NCI-H2196 (cell line): ENCODE measurements at regions not wholly inside any gene's neighbourhood (a gene's known extent, or its start where the extent isn't known, plus 50 kb on each side); places are given as distances from the start of the nearest gene placed in this dataset.
"Not testable (repeated sequence)": the region's sequence is repeated elsewhere in the genome, so short reads cannot be mapped to it uniquely, and the experiment has no call there.

Experiments used
- DNase-seq: peaks from one replicate; lab custom pipeline; 2025; ENCODE audit not compliant: unreplicated experiment; lab: John Stamatoyannopoulos, UW

DNA sequence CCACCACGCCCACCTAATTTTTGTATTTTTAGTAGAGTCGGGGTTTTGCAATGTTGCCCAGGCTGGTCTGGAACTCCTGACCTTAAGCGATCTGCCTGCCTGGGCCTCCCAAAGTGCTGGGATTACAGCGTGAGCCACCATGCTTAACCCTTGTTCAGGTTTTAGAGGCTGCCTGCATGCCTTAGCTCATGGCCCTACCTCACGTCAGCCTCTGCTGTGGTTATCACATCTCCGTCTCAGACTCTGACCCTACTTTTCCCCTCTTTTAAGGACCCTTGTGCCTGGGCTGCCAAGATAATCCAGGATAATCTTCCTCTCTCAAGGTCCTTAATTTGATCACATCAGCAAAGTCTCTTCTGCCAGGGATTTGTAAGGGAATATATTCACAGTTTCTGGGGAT lies 98.2 kb upstream of the PMAIP1 start:
- DNase-seq: no peak

- no peak for DNase-seq
These were observed 98.9 kb upstream of the PMAIP1 start for GRCh38 chr18:59800897-59801296.

DNA sequence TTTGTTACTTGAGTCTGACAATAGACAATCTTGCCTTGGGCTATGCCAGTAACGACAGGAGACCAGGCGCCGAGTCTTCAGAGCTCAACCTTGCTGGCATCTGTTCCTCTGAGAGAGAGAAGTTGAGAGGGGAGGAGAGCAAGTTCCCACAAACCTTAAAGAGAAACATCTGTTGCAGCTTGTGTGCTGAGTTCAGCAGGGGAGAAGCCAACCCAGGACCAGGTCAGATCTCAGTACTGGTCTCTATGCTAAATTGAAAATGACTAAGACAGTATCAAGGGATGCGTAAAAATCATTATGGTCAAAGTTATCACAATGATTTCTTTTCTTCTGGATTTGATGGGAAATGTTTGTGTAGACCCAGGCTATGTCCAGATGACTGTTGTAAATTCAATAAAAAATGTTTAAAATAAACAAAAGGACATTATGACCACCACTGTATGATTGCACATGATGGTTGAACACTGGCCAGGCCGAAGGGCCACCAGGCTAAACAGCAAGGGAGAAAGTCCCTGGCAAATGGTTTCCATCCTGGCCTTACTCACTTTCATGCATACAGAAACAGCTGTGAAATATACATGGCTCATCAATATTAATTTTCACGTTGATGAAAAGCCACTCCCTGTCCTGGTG lies 100.3 kb upstream of the PMAIP1 start:
- no peak for DNase-seq

DNA sequence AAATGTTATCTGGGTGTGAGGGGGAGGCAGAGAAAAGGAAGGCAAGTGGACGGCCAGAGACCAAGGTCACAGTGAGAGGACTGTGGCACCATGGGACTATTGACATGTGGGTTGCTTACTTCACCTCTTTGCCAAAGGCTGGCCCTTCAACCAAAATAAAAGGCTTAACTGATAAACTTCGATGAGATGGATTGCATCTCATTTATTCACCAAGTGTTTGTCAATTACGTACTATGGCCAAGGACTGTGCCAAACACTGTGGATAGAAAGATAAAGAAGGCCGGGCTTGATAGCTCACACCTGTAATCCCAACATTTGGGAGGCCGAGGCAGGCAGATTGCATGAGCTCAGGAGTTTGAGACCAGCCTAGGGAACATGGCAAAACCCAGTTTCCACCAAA lies 98.7 kb upstream of the CCBE1 start:
- no peak for DNase-seq

GRCh38 chr18:59792353-59792752 lies 95.1 kb upstream of the CCBE1 start:
- no peak for DNase-seq

DNA sequence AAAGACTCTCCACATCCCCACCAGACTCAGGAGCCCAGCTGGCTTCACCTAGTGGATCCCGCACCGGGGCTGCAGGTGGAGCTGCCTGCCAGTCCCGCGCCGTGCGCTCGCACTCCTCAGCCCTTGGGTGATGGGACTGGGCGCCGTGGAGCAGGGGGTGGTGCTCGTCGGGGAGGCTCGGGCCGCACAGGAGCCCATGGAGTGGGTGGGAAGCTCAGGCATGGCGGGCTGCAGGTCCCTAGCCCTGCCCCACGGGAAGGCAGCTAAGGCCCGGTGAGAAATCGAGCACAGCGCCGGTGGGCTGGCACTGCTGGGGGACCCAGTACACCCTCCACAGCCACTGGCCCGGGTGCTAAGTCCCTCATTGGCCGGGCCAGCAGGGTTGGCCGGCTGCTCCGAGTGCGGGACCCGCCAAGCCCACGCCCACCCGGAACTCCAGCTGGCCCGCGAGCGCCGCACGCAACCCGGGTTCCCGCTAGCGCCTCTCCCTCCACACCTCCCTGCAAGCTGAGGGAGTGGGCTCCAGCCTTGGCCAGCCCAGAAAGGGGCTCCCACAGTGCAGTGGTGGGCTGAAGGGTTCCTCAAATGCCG lies 93.2 kb upstream of the CCBE1 start:
- not testable (repeated sequence) for DNase-seq

DNA sequence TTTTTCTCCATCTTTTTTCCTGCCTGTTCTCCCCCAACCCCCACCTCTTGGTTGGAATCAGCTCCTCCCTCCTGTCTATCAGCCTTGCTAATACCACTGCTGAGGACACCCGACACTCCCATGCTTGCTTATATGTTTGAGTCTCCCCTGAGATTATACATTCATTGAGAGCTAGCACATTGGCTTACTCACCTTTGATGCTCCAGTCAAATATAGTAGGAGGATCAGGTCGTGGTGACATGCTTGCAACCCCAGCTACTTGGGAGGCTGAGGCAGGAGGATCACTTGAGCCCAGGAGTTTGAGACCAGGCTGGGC lies 91.5 kb upstream of the CCBE1 start:
- DNase-seq: no peak

DNA sequence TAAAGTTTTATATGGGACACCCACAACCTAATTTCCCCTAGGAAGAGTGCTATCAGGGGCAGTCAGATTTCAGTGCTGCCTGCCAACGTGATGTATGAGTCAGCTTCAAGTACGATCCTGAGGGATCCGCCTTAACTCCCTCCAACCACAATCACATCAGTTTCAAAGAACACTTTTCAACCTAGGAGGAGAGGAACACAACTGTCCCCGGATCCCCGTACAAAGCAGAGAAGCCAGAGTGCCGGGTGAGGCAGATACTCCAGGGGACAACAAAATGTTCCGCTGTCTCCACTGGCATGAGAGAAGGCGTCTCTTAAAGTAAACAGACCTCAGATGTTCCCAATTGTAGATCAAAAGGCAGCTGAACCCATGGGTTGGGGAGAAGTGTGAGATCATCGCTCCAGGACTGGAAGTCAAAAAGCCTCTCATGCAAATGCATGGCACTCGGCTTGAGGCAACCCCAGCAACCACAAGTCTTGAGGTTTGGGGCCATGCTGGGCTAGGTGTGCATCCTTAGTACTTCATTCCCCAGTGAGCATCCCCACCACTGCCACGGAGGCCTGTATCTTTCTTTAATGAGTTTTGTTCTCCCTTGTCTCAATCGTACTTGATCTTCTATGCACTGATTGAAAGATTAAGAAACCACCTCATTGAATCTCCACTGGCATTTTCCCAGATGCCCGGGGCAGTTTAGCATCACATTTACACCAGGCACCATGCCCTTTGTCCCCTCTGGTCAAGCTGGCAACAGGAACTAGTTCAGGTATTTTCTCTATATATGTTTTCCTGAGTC lies 91.0 kb upstream of the CCBE1 start:
- DNase-seq: no peak

DNA sequence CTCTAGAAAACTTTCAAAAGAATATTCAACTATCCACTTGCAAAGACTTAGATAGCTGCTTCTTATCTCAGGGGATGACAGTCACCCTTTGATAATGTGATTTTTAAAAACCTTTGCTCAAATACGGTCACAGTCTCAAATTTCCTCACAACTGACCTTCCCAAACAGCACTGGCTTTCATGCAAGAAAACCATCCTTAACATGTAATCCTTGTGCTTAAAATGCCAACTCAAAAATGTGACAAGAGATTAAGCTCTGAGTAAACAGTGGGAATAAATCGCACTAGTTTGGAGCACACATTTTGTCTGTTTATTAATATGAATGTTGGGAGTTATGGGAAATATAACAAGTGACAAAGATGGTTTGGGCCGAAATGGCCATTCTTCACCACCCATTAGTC lies 87.5 kb upstream of the CCBE1 start:
- no peak for DNase-seq

DNA sequence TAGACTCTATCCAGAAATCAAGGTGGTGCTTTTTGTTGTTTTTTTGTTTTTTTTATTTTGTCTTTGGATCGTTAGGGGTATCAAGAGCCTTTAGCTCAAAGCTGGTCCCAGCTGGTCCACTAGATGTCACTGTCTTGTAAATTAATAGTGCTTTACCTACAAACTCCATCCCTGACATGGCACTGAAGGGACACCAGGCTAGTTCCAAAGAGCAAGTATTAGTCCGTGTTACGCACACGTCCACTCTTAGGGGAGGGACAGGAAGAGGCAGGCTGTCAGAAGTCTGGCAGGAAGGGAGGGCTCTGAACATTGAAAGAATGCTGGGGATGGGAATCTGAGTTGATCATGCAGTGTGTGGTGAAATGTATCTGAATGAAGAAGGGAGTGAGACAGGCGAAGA lies 85.9 kb upstream of the CCBE1 start:
- peak; percentile 39 for DNase-seq

- no peak for DNase-seq
These were observed 82.8 kb upstream of the CCBE1 start for GRCh38 chr18:59779979-59780378.

- DNase-seq: no peak
These were observed 81.2 kb upstream of the CCBE1 start for GRCh38 chr18:59778434-59778833.

DNA sequence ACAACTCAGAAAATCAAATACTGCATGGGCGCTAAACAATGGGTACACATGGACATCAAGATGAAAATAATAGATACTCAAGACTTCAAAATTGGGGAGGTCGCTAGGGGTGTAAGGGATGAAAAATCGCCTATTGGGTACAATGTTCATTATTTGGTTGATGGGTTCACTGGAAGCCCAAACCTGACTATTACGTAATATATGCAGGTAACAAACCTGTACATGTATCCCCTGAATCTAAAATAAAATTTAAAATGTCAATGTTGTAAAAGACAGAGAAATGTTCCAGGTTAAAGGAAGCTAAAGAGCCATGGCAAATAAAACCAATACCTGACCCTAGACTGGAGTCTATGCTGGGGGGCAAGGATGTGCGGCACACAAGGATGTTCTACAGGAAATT lies 80.4 kb upstream of the CCBE1 start:
- DNase-seq: no peak

DNA sequence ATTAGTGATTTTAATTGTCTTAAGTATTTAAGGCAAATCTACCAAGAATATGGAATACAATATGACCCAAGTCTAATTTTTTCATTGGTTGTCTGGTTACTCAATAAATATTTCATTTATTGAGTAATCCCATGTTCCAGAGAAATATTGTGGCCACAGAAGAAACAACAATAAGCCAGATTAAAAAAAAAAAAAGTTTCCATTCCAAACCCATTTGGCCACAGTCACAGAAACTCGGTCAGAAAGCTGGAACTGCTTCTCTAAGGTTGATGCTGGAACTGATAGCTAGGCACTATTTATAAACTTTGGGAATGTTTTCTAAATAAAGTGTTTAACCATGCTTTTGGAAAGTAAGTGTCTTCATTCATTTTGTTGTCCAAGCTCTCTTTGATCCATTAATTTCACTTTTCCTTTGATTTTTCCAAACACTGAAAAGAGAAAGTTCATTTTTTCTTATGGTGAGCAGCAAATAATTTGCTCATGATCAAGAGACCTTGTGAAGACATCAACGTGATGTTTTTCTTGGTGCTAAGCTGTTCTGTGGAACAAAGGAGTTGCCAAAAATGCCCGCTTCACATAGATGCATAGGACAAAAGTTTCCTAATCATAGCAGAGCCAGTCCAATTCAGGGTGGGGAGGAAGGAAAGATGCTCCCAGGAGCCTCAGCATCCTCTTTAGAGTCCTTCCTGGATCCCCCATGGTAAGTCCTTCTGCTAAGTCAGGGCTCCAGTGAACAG lies 72.1 kb upstream of the CCBE1 start:
- DNase-seq: no peak

- DNase-seq: no peak
These were observed 71.2 kb upstream of the CCBE1 start for GRCh38 chr18:59768409-59768808.

DNA sequence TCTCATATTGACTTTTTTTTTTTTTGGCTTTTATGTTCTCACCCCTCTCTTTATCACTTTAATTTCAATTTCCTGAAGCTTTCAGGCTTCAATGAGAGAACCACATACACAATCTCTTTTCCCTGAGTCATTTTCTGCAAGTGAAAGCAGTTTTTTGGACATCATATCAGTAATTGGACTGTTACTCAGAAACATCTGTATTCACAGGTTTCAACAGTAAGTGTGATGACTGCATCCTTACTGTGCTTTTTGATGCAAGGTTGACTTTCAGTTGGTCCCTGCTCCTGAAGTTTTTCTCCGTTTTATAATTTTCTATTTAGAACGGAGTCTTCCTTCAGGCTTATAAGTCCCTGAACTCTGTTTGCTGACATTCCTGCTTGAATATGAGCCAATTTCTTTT lies 70.5 kb upstream of the CCBE1 start:
- no peak for DNase-seq

- DNase-seq: no peak
These were observed 68.1 kb upstream of the CCBE1 start for GRCh38 chr18:59765343-59765742.

DNA sequence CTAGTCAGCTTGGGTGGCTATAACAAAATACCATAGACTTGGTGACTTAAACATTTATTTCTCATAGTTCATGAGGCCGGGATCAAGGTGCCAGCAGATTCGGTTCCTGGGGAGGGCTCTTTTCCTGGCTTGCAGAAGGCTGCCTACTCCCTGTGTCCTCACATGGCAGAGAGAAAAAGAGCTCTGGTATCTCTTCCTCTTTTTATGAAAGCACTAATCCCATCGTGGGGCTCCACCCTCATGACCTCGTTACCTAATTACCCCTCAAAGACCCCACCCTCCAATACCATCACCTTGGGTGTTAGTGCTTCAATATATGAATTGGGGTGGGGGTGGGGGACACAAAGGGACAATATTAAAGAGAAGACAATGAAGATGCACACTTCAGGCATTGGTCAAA lies 67.1 kb upstream of the CCBE1 start:
- DNase-seq: no peak

DNA sequence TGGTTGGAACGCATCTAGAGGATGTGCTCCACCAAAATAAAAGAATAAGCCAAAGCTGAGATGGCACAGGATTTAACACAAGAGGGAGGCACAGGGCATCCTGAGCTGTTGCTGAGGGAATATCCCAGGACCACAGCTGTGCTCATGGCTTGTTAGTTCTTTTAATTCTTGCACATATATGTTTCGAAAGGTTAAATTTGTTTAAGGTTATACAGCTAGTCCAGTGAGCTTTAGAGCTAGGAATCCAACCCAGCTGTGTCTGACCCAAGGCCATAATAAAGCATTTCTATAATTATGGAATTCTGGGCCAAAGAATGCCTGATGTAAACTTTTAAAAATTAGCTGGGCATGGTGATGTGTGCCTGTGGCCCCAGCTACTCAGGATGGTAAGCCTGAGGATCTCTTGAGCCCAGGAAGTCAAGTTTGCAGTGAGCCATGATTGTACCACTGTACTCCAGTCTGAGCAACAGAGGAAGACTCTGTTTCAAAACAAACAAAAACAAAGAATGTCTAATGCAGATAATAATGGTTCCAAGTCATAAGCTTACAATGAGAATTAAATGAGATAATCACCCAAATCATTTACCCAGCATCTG lies 66.4 kb upstream of the CCBE1 start:
- no peak for DNase-seq

- no peak for DNase-seq
These were observed 63.7 kb upstream of the CCBE1 start for GRCh38 chr18:59760619-59761600.
